H7 (cell line): ENCODE measurements at regions not wholly inside any gene's neighbourhood (a gene's known extent, or its start where the extent isn't known, plus 50 kb on each side); places are given as distances from the start of the nearest gene placed in this dataset.
"Not testable (repeated sequence)": the region's sequence is repeated elsewhere in the genome, so short reads cannot be mapped to it uniquely, and the experiment has no call there.

Experiments used
- DNase-seq: peaks from one replicate; pipeline ENCODE4 v3.0.0; 2012
- H3K27me3 ChIP-seq: 2 replicates; pipeline ENCODE4 v1.6.0; 2011; ENCODE audit warnings: mild to moderate bottlenecking, low read length; ENCODE audit not compliant: control insufficient read depth, insufficient read depth
- H3K36me3 ChIP-seq: replicated peaks from 2 replicates; pipeline ENCODE4 v1.5.1; 2011; ENCODE audit warnings: low read length; ENCODE audit not compliant: control insufficient read depth, insufficient read depth
- H3K4me3 ChIP-seq: 2 replicates; pipeline ENCODE4 v1.5.1; 2011; ENCODE audit warnings: low read depth, mild to moderate bottlenecking, control low read depth, low read length, moderate library complexity; ENCODE audit not compliant: insufficient read depth

- no peaks in the 10 kb centered on the region for H3K36me3 ChIP-seq
- no peak for DNase-seq
- no peak overlapping the region for H3K4me3 ChIP-seq
- no peaks in the 10 kb centered on the region for H3K27me3 ChIP-seq
Observed at GRCh38 chr4:78706302-78706701, 69.8 kb upstream of the BMP2K start.

GRCh38 chr4:78707268-78707667 lies 68.9 kb upstream of the BMP2K start:
- H3K27me3 ChIP-seq: no peaks in the 10 kb centered on the region
- DNase-seq: no peak
- no peaks in the 10 kb centered on the region for H3K36me3 ChIP-seq
- H3K4me3 ChIP-seq: no peak overlapping the region

GRCh38 chr4:78707793-78708192 lies 68.4 kb upstream of the BMP2K start:
- Histone ChIP-seq H3K36me3 (no peaks in the 10 kb centered on the region), H3K27me3 (no peaks in the 10 kb centered on the region), H3K4me3 (no peak overlapping the region)
- no peak for DNase-seq

GRCh38 chr4:78710536-78710935 lies 65.6 kb upstream of the BMP2K start:
- no peaks in the 10 kb centered on the region for H3K36me3 ChIP-seq
- no peak for DNase-seq
- H3K4me3 ChIP-seq: no peak overlapping the region
- H3K27me3 ChIP-seq: no peaks in the 10 kb centered on the region

- no peak overlapping the region for H3K4me3 ChIP-seq
- H3K36me3 ChIP-seq: no peaks in the 10 kb centered on the region
- no peaks in the 10 kb centered on the region for H3K27me3 ChIP-seq
- no peak for DNase-seq
Observed at GRCh38 chr4:78711676-78712075, 64.5 kb upstream of the BMP2K start.

- H3K27me3 ChIP-seq, H3K36me3 ChIP-seq, DNase-seq, H3K4me3 ChIP-seq: not testable (repeated sequence)
Observed at GRCh38 chr4:78714598-78714997, 61.6 kb upstream of the BMP2K start.

- H3K4me3 ChIP-seq, H3K36me3 ChIP-seq, H3K27me3 ChIP-seq, DNase-seq: not testable (repeated sequence)
Observed at GRCh38 chr4:78715372-78715771, 60.8 kb upstream of the BMP2K start.

- not testable (repeated sequence) for H3K27me3 ChIP-seq, H3K4me3 ChIP-seq, H3K36me3 ChIP-seq, DNase-seq
Observed at GRCh38 chr4:78717712-78718111, 58.4 kb upstream of the BMP2K start.

- no peak overlapping the region for H3K4me3 ChIP-seq
- DNase-seq: no peak
- no peaks in the 10 kb centered on the region; the same call in 1 of the 2 replicates for H3K27me3 ChIP-seq
- H3K36me3 ChIP-seq: no peaks in the 10 kb centered on the region
Observed at GRCh38 chr4:78720204-78720603, 55.9 kb upstream of the BMP2K start.

GRCh38 chr4:78720994-78721677 lies 55.0 kb upstream of the BMP2K start:
- no peaks in the 10 kb centered on the region for H3K36me3 ChIP-seq
- DNase-seq: no peak
- no peaks in the 10 kb centered on the region; the same call in 1 of the 2 replicates for H3K27me3 ChIP-seq
- H3K4me3 ChIP-seq: no peak overlapping the region

GRCh38 chr4:78721747-78722146 lies 54.4 kb upstream of the BMP2K start:
- H3K36me3 ChIP-seq: no peaks in the 10 kb centered on the region
- no peaks in the 10 kb centered on the region; the same call in 1 of the 2 replicates for H3K27me3 ChIP-seq
- no peak for DNase-seq
- H3K4me3 ChIP-seq: no peak overlapping the region

- H3K36me3 ChIP-seq: no peaks in the 10 kb centered on the region
- DNase-seq: no peak
- no peak overlapping the region for H3K4me3 ChIP-seq
- H3K27me3 ChIP-seq: no peaks in the 10 kb centered on the region; the same call in 1 of the 2 replicates
Observed at GRCh38 chr4:78722320-78722719, 53.8 kb upstream of the BMP2K start.

- H3K27me3 ChIP-seq: no peaks in the 10 kb centered on the region; the same call in 1 of the 2 replicates
- DNase-seq: no peak
- no peaks in the 10 kb centered on the region for H3K36me3 ChIP-seq
- no peak overlapping the region for H3K4me3 ChIP-seq
Observed at GRCh38 chr4:78722878-78723277, 53.3 kb upstream of the BMP2K start.
